Spleen (tissue), 11 donors: ENCODE measurements at regions not wholly inside any gene's neighbourhood (a gene's known extent, or its start where the extent isn't known, plus 50 kb on each side); places are given as distances from the start of the nearest gene placed in this dataset.

Source experiments
- DNase-seq: peaks from one replicate; pipeline ENCODE4 v3.0.0-alpha.2; 2020
- H3K27ac ChIP-seq, 8 donors: fragments of 200-600 bp; sonication (generic) in 7 of 8; 1 replicate in 4 of 8; 2 replicates in 4 of 8; pipeline versions ENCODE4 v1.5.0 to v1.8.0; 2016 to 2021; ENCODE audit warnings: inconsistent platforms in 4 of 8, mild to moderate bottlenecking in 4 of 8, moderate library complexity in 1 of 8
- H3K27me3 ChIP-seq, 7 donors: fragments of 200-600 bp; sonication (generic) in 6 of 7; replicated peaks in 1 of 7; 1 replicate in 4 of 7; 2 replicates in 3 of 7; pipeline versions ENCODE4 v1.5.0 to v1.8.0; 2016 to 2021; ENCODE audit warnings: inconsistent platforms in 3 of 7, mild to moderate bottlenecking in 1 of 7
- H3K36me3 ChIP-seq, 6 donors: fragments of 200-600 bp; sonication (generic) in 5 of 6; 1 replicate in 4 of 6; 2 replicates in 2 of 6; pipeline versions ENCODE4 v1.5.0 to v1.8.0; 2016 to 2021; ENCODE audit warnings: inconsistent platforms in 2 of 6
- H3K4me1 ChIP-seq, 6 donors: fragments of 200-600 bp; sonication (generic) in 5 of 6; 1 replicate in 3 of 6; 2 replicates in 3 of 6; pipeline versions ENCODE4 v1.5.0 to v1.8.0; 2016 to 2021; ENCODE audit warnings: inconsistent platforms in 3 of 6
- H3K4me3 ChIP-seq, 8 donors: fragments of 200-600 bp; sonication (generic) in 7 of 8; 1 replicate in 4 of 8; 2 replicates in 4 of 8; pipeline versions ENCODE4 v1.5.0 to v1.8.0; 2016 to 2021; ENCODE audit warnings: inconsistent platforms in 4 of 8, mild to moderate bottlenecking in 4 of 8, moderate library complexity in 2 of 8
- H3K9me3 ChIP-seq, 8 donors: fragments of 200-600 bp; sonication (generic) in 7 of 8; 1 replicate in 4 of 8; 2 replicates in 4 of 8; pipeline versions ENCODE4 v1.5.0 to v1.8.0; 2016 to 2021; ENCODE audit warnings: inconsistent platforms in 4 of 8
- CTCF ChIP-seq, 11 experiments: fragments of 200-600 bp in 7 of 11; fragments of 450-650 bp in 4 of 11; sonication (generic) in 4 of 11; IDR thresholded peaks in 8 of 11; conservative IDR thresholded peaks in 3 of 11; 1 replicate in 7 of 11; 2 replicates in 4 of 11; pipeline versions ENCODE4 v1.4.0 to v1.8.0; 2016 to 2021; ENCODE audit warnings: antibody characterized with exemption in 11 of 11, inconsistent platforms in 4 of 11, mild to moderate bottlenecking in 1 of 11
- POLR2A ChIP-seq, 3 donors: fragments of 450-650 bp; IDR thresholded peaks; one replicate each; pipeline ENCODE4 v1.5.1; 2017; ENCODE audit warnings: antibody characterized with exemption in 3 of 3, mild to moderate bottlenecking in 1 of 3
- POLR2AphosphoS5 ChIP-seq, 3 donors: sonication (generic); formaldehyde crosslinking; IDR thresholded peaks; one replicate each; pipeline ENCODE4 v1.5.1; 2017; ENCODE audit warnings: antibody characterized with exemption in 3 of 3
- WGBS, 5 donors: extraction: QIAGEN DNeasy Blood & Tissue Kit in 3 of 5; methylation state at CpG; one replicate each; pipeline versions ENCODE4 v1.1.5 to v1.1.7; 2013 to 2018; 5-methylcytosine and 5-hydroxymethylcytosine counted together
- intact Hi-C: fragments of 100-400 bp; cut with DNase I; formaldehyde crosslinking; loops from one replicate; pipeline ENCODE4 v1.15.0; 2023; ENCODE audit warnings: low total_unique reads
- donor health status: healthy with polysubstance abuse.
- donor health status: DM: no; HTN: no; CAD: no; lungs with moderate emphysema.
- donor health status: DM: no; HTN: no; CAD: no.
- donor health status: Bipolar disorder and iron deficiency.
- donor health status: healthy.
- donor health status: DM: no; HTN: no; CAD: no.
- donor health status: DM: yes; HTN: yes; CAD: no.

- intact Hi-C loops: no loop called here
Measured at GRCh38 chr6:8237668-8238067, 135.3 kb upstream of the EEF1E1 start.

GRCh38 chr6:8236956-8237355, 134.6 kb upstream of the EEF1E1 start:
- H3K4me3 ChIP-seq: no peak overlapping the region
- no peaks in the 10 kb centered on the region for H3K36me3 ChIP-seq
- peaks cover 0 to 16% (median 0%) of the 10 kb centered on the region in 7 donors for H3K27me3 ChIP-seq
- TF ChIP-seq POLR2AphosphoS5 (IDR thresholded peaks at IDR 0.05) (no peak), POLR2A (IDR thresholded peaks at IDR 0.05) (no peak), CTCF (IDR thresholded peaks at IDR 0.05 in 8 of 11, conservative IDR thresholded peaks at IDR 0.05 in 3 of 11) (no peak)
- no peaks in the 10 kb centered on the region for H3K4me1 ChIP-seq
- intact Hi-C loops: no loop called here
- DNase-seq: no peak
- WGBS, 5 donors: 61 to 91% (median 89%) methylated on average over 4 of the region's 4 CpGs
- no peaks in the 10 kb centered on the region for H3K9me3 ChIP-seq
- H3K27ac ChIP-seq: no peak overlapping the region

More at GRCh38 chr6:8237668-8238067, 135.3 kb upstream of the EEF1E1 start:
- Histone ChIP-seq H3K36me3 (no peaks in the 10 kb centered on the region), H3K27ac (no peak overlapping the region), H3K27me3 (peaks cover 0 to 12% (median 0%) of the 10 kb centered on the region in 7 donors), H3K4me3 (no peak overlapping the region), H3K4me1 (no peaks in the 10 kb centered on the region), H3K9me3 (no peaks in the 10 kb centered on the region)
- 65 to 82% (median 73%) methylated on average over 3 of the region's 3 CpGs for WGBS, 5 donors
- TF ChIP-seq CTCF (IDR thresholded peaks at IDR 0.05 in 8 of 11, conservative IDR thresholded peaks at IDR 0.05 in 3 of 11): no peak
- no peak for TF ChIP-seq POLR2AphosphoS5 (IDR thresholded peaks at IDR 0.05)
- TF ChIP-seq POLR2A (IDR thresholded peaks at IDR 0.05): no peak
- no peak for DNase-seq

GRCh38 chr6:8234321-8234720, 132.0 kb upstream of the EEF1E1 start:
- no peak for DNase-seq
- H3K36me3 ChIP-seq: no peaks in the 10 kb centered on the region
- H3K9me3 ChIP-seq: no peaks in the 10 kb centered on the region
- intact Hi-C loops: no loop called here
- H3K27ac ChIP-seq: no peak overlapping the region
- WGBS, 5 donors: 85 to 89% (median 87%) methylated on average over 7 of the region's 7 CpGs
- TF ChIP-seq POLR2AphosphoS5 (IDR thresholded peaks at IDR 0.05): no peak
- no peak for TF ChIP-seq CTCF (IDR thresholded peaks at IDR 0.05 in 8 of 11, conservative IDR thresholded peaks at IDR 0.05 in 3 of 11)
- no peak for TF ChIP-seq POLR2A (IDR thresholded peaks at IDR 0.05)
- no peak overlapping the region for H3K4me3 ChIP-seq
- peaks cover 0 to 16% (median 0%) of the 10 kb centered on the region in 7 donors for H3K27me3 ChIP-seq
- H3K4me1 ChIP-seq: no peaks in the 10 kb centered on the region

GRCh38 chr6:8231956-8232355, 129.6 kb upstream of the EEF1E1 start:
- Histone ChIP-seq H3K27me3 (peaks cover 0 to 6% (median 0%) of the 10 kb centered on the region in 7 donors), H3K4me3 (no peak overlapping the region), H3K36me3 (no peaks in the 10 kb centered on the region), H3K4me1 (no peaks in the 10 kb centered on the region), H3K27ac (no peak overlapping the region), H3K9me3 (no peaks in the 10 kb centered on the region)
- intact Hi-C loops: no loop called here
- DNase-seq: no peak
- no peak for TF ChIP-seq CTCF (IDR thresholded peaks at IDR 0.05 in 8 of 11, conservative IDR thresholded peaks at IDR 0.05 in 3 of 11)
- no peak for TF ChIP-seq POLR2A (IDR thresholded peaks at IDR 0.05)
- no peak for TF ChIP-seq POLR2AphosphoS5 (IDR thresholded peaks at IDR 0.05)
- WGBS, 5 donors: 84 to 97% (median 85%) methylated on average over 5 of the region's 5 CpGs
